GM18505 (cell line): ENCODE measurements at regions not wholly inside any gene's neighbourhood (a gene's known extent, or its start where the extent isn't known, plus 50 kb on each side); places are given as distances from the start of the nearest gene placed in this dataset.

ENCODE experiments used
- ATAC-seq: cut with Tn5 transposase; IDR thresholded peaks from one replicate; pipeline ENCODE4 v1.9.1; 2021; ENCODE audit not compliant: unreplicated experiment
- POLR2A ChIP-seq: IDR thresholded peaks from 4 replicates; pipeline ENCODE4 v1.6.1; 2011; ENCODE audit warnings: borderline replicate concordance; ENCODE audit not compliant: insufficient read depth, insufficient read length; ENCODE audit errors: extremely low read depth

GRCh38 chr12:61797266-61797665 lies 462.9 kb upstream of the USP15 start:
- ATAC-seq: no peak
- TF ChIP-seq POLR2A: no peak

DNA sequence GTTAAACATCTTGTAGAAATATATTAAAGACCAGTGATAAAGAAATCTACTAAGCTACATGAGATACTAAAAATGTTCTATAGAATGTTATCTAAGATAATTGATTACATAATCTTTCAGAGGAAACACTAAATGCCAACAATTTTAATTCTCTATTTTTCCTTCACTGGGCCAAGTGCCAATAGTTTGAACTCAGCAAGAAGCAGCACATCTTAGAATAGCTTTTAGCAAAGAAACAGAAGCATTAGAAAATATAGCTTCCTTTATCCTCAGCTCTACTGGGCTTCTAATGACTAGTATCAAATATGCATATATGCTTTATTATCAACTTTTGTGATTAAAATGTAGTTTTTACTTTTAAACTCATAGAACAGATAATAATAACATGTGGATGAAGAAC lies 461.4 kb upstream of the USP15 start:
- no peak for ATAC-seq
- no peak for TF ChIP-seq POLR2A

GRCh38 chr12:61804301-61804700 lies 455.9 kb upstream of the USP15 start:
- no peak for TF ChIP-seq POLR2A
- no peak for ATAC-seq

DNA sequence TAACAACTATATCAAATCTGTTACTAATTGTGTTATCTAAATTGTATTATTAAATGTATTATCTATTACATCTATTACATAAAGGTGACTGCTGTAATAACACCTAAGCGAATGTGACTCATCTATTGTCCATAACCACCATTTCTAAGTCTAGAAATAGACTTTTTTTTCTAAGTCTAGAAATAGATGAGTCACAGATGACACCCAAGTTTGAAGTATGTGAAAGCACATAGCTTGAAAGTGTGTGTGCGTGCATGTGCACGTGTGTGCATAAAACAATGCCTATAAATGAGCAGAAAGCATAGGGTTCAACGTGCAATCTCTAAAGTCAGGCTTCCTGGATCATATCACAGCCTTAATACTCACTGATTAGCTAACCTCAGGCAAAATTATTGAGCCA lies 451.3 kb upstream of the USP15 start:
- no peak for ATAC-seq

DNA sequence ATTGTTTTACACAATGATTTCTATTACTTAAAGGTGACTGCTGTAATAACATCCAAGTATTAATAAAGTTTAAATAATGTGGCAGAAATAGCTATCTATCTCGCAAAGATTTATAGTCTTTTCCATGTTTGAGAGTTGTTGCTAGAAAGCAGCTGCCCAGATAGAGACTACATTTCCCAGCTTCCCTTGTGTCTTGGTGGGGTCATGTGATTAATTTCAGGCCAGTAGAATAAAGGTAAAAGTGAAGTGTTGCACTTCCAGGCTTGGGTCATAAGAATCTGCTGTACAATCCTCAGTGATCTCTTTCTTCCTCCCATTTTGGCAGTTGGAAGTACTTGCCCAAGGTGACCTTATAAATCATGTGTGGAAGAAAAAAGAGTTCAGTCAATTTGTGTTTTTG lies 449.7 kb upstream of the USP15 start:
- ATAC-seq: no peak
- TF ChIP-seq POLR2A: no peak

More for the DNA sequence above, 451.3 kb upstream of the USP15 start:
- no peak for TF ChIP-seq POLR2A

DNA sequence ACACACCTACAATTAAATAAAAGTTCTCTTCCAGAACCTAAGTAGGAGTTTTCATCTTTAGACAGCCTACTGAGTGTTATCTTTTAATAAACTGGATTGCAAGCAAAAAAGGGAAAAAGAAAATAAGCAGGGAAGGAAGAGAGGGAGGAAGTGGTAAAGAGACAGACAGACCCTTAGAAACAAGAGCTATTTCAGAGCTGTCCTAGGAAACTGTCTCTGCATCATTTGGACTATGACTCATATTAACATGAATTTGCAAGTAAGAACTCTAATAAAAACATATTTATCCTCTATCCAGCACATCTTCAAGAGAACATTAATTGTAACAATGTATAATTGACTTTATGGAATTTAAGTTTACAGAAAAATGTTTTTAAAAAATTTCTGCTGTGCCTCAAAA lies 438.8 kb upstream of the USP15 start:
- no peak for TF ChIP-seq POLR2A
- ATAC-seq: no peak

DNA sequence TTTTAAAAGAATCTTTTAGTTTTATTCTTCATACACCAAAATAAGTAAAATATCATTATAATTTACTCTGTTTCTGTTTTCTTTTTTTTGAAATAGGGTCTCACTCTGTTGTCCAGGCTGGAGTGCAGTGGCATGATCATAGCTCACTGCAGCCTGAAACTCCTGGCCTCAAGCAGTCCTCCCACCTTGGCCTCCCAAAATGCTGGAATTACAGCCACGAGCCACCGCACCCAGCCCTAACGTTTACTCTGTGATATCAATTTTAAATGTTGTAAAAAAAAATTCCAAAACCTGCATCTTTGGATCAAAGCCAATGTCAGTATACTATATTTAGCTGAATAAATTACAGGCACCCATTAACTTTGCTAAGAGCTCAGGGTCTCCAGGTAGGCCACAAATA lies 437.1 kb upstream of the USP15 start:
- ATAC-seq: no peak
- no peak for TF ChIP-seq POLR2A

- TF ChIP-seq POLR2A: no peak
- no peak for ATAC-seq
Measured at GRCh38 chr12:61846765-61847164, 413.4 kb upstream of the USP15 start.

DNA sequence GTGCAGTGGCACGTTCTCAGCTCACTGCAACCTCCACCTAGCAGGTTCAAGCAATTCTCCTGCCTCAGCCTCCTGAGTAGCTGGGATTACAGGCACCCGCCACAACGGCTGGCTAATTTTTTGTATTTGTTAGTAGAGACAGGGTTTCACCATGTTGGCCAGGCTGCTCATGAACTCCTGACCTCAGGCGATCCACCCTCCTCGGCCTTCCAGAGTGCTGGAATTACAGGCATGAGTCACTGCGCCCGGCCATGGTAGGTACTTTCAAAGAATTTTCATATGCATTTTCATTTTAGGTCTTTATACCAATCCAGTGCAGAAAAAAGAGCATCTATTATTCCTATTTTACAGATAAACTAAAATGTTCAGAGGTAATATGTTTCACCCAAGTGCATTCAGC lies 411.3 kb upstream of the USP15 start:
- no peak for TF ChIP-seq POLR2A
- no peak for ATAC-seq

DNA sequence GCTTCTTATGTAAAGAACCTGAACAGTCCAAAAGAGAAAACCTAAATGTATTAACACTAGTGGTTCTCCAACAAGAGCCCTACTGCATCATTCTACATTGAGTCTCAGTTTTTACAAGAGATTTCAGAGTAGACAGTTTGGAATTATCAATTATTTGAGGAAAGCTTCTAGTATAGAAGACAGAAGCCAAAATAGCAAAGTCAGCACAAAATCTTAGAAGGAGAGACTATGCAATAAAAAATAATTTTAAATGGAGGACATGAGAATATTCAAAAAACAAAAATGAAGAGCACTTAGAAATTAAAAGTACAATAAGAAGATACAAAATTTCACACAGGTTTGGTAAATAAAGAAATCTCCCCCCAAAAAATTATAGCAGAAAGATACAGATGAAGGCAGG lies 406.3 kb upstream of the USP15 start:
- no peak for TF ChIP-seq POLR2A
- ATAC-seq: no peak

DNA sequence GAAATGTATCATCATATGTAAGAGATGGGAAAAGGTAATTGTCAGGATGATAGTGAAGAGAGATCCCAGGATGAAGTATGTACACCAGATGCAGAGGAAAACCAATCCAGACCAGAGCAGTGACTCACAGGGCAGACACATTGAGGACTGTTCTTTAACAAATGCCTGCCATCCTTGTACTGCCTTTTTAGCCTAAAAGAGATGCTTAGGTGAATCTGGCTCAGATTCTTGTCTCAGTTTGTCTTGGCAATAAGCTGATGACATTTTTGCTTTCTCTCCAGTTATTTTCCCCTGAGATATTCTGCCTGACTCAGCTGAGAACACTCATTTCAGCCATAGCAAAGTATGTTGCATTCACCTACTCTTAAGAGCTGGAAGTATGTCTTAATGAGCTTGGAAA lies 405.3 kb upstream of the USP15 start:
- no peak for ATAC-seq

DNA sequence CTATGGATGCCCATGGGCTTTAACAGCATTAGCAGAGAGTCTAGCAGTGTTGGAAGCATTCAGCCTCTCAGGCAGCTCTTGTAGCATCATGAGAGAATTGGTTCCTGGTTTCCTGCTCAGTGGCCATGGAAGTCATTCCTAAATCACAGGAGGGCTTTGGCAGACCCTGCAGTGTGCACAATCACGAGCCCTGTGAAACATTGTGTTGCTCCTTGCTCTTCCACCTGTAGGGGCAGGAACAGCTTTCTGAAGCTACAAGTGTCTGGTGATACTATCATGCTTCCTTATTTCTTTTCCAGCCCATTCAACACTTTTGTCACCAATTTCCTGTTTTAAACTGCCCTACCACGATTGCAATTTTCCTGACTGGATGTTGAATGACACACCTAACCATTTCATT lies 402.2 kb upstream of the USP15 start:
- ATAC-seq: no peak

More for the DNA sequence above, 405.3 kb upstream of the USP15 start:
- no peak for TF ChIP-seq POLR2A

GRCh38 chr12:61860451-61860850 lies 399.8 kb upstream of the USP15 start:
- no peak for ATAC-seq
- no peak for TF ChIP-seq POLR2A

More for the DNA sequence above, 402.2 kb upstream of the USP15 start:
- TF ChIP-seq POLR2A: no peak

DNA sequence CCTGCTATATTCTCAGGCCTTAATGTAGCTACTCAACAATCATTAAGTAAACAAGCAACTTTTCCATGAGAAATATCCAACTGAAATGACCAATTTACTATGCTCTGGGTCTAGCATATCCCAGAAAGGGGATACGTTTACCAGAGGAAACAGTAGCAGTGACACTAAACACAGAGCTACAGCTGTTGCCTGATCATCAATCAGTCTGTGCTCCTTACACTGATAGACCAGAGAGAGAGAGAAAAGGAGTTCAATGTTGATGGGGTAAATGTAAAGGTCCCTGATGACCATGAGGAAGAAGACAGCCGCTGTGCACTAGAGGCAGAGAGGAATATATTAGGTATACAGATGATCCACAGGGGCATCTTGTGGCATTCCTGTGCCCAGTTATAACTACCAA lies 397.2 kb upstream of the USP15 start:
- TF ChIP-seq POLR2A: no peak
- ATAC-seq: no peak

- ATAC-seq: no peak
- no peak for TF ChIP-seq POLR2A
Measured at GRCh38 chr12:61863811-61864210, 396.4 kb upstream of the USP15 start.
